ENCODE measurements at regions not wholly inside any gene's neighbourhood (a gene's known extent, or its start where the extent isn't known, plus 50 kb on each side); places are given as distances from the start of the nearest gene placed in this dataset.

DNA sequence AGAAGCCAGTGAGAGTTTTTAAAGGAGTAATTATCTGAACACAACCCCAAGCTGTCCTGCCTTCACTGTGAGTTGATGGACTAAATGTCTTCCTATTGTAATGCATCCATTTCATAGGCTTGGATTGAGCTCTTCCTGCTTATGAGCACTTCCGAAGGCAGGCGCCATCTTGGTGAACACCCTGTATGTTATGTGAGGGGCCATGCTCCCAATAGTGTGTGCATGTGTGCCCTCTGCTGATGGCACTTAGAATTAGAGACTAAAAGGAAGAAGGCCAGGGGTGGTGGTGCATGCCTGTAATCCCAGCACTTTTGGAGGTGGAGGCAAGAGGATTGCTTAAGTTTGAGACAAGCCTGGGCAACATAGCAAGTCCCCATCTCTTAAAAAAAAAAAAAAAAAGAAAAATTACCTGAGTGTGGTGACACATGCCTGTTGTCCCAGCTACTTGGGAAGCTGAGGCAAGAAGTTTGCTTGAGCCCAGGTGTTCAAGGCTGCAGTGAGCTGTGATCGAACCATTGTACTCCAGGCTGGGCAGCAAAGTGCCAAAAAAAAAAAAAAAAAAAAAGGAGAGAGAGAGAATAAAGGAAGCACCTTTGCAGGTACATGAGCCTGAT, 65.0 kb downstream of the C9orf152 start:
- Histone ChIP-seq H3K27ac (ENCODE audit: insufficient read depth, low read depth, low read length) (no peak overlapping the region), H3K36me3 (ENCODE audit: control insufficient read depth in 2 of 2, extremely low read depth in 1 of 2, insufficient read depth in 2 of 2, low read length in 2 of 2) (peaks cover 7% of the 10 kb centered on the region in 2 experiments), H3K9me1 (replicated peaks; ENCODE audit: control insufficient read depth, extremely low read depth, insufficient read depth, low read length) (no peaks in the 10 kb centered on the region), H3K9me3 (replicated peaks; ENCODE audit: control insufficient read depth, insufficient read depth, low read length) (no peaks in the 10 kb centered on the region), H3K4me2 (ENCODE audit: insufficient read depth, low read length) (peak overlapping the region; percentile 31), H2AFZ (ENCODE audit: low read depth, low read length) (no peak overlapping the region), H3K79me2 (ENCODE audit: control insufficient read depth, insufficient read depth, low read length) (peaks cover 98% of the 10 kb centered on the region), H4K20me1 (replicated peaks; ENCODE audit: control insufficient read depth, extremely low read depth, insufficient read depth, low read length) (peaks cover 6% of the 10 kb centered on the region), H3K9ac (replicated peaks; ENCODE audit: extremely low read depth, insufficient read depth, low read length) (no peak overlapping the region), H3K4me3 (replicated peaks in 1 of 3; ENCODE audit: insufficient read depth in 1 of 3, low read depth in 1 of 3, low read length in 3 of 3) (no peak overlapping the region), H3K4me1 (ENCODE audit: control insufficient read depth, extremely low read depth, insufficient read depth, low read length) (peaks cover 38% of the 10 kb centered on the region), H3K27me3 (ENCODE audit: control insufficient read depth in 2 of 2, insufficient read depth in 2 of 2, low read length in 2 of 2) (no peaks in the 10 kb centered on the region)
- dilution Hi-C loops (cut with MboI; ENCODE audit: extremely low pct_ligation_motif_present, low sequenced_read_pairs) (no loop called here), intact Hi-C loops (cut with micrococcal nuclease) (loop anchor here (1.0 kb wide), 1 partner anchor 78 kb away; no protein-coding TSS in a partner anchor)
- FAIRE-seq, result peak; percentile 52
- DNase-seq (ENCODE audit: low read depth, low spot score), result peak; percentile 26
- POLR2A ChIA-PET, result interaction anchor here (0.7 kb wide), 1 partner anchor 67 kb away, joined by 11 read pairs; no protein-coding TSS in a partner anchor
- no TSS peak for BruUV-seq (replicated peaks)
- no peak for TF ChIP-seq MYC (IDR thresholded peaks at IDR 0.05; ENCODE audit: low read depth, low read length)
- TF ChIP-seq JUN (IDR thresholded peaks at IDR 0.05; ENCODE audit: borderline replicate concordance, insufficient read depth, insufficient read length, low read depth), result no peak
- no peak for TF ChIP-seq GATA2 (IDR thresholded peaks at IDR 0.05; ENCODE audit: insufficient read depth, insufficient read length, low read depth, low read length)
- TF ChIP-seq POLR2A (IDR thresholded peaks at IDR 0.05; ENCODE audit: low read depth, low read length), result no peak
- TF ChIP-seq POLR2AphosphoS5 (IDR thresholded peaks at IDR 0.05; ENCODE audit: insufficient read depth, low read depth, low read length), result no peak
- TF ChIP-seq FOS (IDR thresholded peaks at IDR 0.05; ENCODE audit: borderline replicate concordance, insufficient read depth, low read length), result no peak
- TF ChIP-seq, protein P1, sequence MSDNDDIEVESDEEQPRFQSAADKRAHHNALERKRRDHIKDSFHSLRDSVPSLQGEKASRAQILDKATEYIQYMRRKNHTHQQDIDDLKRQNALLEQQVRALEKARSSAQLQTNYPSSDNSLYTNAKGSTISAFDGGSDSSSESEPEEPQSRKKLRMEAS (IDR thresholded peaks at IDR 0.05; ENCODE audit: insufficient read depth, insufficient read length), result no peak
- TF ChIP-seq, protein P2, sequence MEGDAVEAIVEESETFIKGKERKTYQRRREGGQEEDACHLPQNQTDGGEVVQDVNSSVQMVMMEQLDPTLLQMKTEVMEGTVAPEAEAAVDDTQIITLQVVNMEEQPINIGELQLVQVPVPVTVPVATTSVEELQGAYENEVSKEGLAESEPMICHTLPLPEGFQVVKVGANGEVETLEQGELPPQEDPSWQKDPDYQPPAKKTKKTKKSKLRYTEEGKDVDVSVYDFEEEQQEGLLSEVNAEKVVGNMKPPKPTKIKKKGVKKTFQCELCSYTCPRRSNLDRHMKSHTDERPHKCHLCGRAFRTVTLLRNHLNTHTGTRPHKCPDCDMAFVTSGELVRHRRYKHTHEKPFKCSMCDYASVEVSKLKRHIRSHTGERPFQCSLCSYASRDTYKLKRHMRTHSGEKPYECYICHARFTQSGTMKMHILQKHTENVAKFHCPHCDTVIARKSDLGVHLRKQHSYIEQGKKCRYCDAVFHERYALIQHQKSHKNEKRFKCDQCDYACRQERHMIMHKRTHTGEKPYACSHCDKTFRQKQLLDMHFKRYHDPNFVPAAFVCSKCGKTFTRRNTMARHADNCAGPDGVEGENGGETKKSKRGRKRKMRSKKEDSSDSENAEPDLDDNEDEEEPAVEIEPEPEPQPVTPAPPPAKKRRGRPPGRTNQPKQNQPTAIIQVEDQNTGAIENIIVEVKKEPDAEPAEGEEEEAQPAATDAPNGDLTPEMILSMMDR (IDR thresholded peaks at IDR 0.05; ENCODE audit: extremely low read depth in 1 of 2, insufficient read depth in 1 of 2, low read depth in 1 of 2, low read length in 2 of 2), result no peak
- no peak for TF ChIP-seq EZH2 (IDR thresholded peaks at IDR 0.05; ENCODE audit: borderline replicate concordance, low read depth, low read length, severe bottlenecking)
- CTCF ChIA-PET, result interaction anchor here (0.8 to 4.4 kb wide), 9 partner anchors 8 to 240 kb away, joined by 3 to 26 read pairs (median 5); no protein-coding TSS in a partner anchor

Data from endothelial cell of umbilical vein (primary cell).